Tibial nerve (tissue), 4 donors: ENCODE measurements at regions not wholly inside any gene's neighbourhood (a gene's known extent, or its start where the extent isn't known, plus 50 kb on each side); places are given as distances from the start of the nearest gene placed in this dataset.

ENCODE experiments used
- CTCF ChIP-seq, 5 experiments: fragments of 200-600 bp in 3 of 5; fragments of 450-650 bp in 2 of 5; sonication (generic) in 3 of 5; IDR thresholded peaks; one replicate each; pipeline ENCODE4 v1.5.1; 2016 to 2019; ENCODE audit warnings: antibody characterized with exemption in 5 of 5, mild to moderate bottlenecking in 3 of 5, moderate library complexity in 2 of 5
- EP300 ChIP-seq, 2 donors: sonication (generic); formaldehyde crosslinking; IDR thresholded peaks; one replicate each; pipeline ENCODE4 v1.6.1; 2017; ENCODE audit warnings: antibody characterized with exemption in 2 of 2, mild to moderate bottlenecking in 1 of 2

- TF ChIP-seq EP300 (IDR thresholded peaks at IDR 0.05) (no peak), CTCF (IDR thresholded peaks at IDR 0.05) (no peak)
These were observed 108.6 kb upstream of the TMEM106B start for GRCh38 chr7:12102527-12102926.
